Activated CD4-positive, alpha-beta T cell treated with anti-CD3 and anti-CD28 coated beads, Interleukin-2, amount 50 U/mL, for 24 hours (primary cell): ENCODE measurements at regions not wholly inside any gene's neighbourhood (a gene's known extent, or its start where the extent isn't known, plus 50 kb on each side); places are given as distances from the start of the nearest gene placed in this dataset.

Experiments
- DNase-seq, 2 donors: peaks; one replicate each; pipeline ENCODE4 v3.0.0-alpha.2; 2020; ENCODE audit warnings: low read depth in 1 of 2, low spot score in 1 of 2

- no peak for DNase-seq
Measured at GRCh38 chr2:137729305-137729704, 235.0 kb upstream of the HNMT start.

- no peak for DNase-seq
Measured at GRCh38 chr2:137737559-137737958, 226.7 kb upstream of the HNMT start.

- DNase-seq = no peak
Measured at GRCh38 chr2:137741784-137742362, 222.4 kb upstream of the HNMT start.

GRCh38 chr2:137747509-137747908 lies 216.8 kb upstream of the HNMT start:
- no peak for DNase-seq

- DNase-seq = no peak
Measured at GRCh38 chr2:137748533-137748932, 215.7 kb upstream of the HNMT start.

- no peak for DNase-seq
Measured at GRCh38 chr2:137764646-137765045, 199.6 kb upstream of the HNMT start.

GRCh38 chr2:137769406-137769805 lies 194.9 kb upstream of the HNMT start:
- no peak for DNase-seq

- DNase-seq = no peak
Measured at GRCh38 chr2:137770166-137770565, 194.1 kb upstream of the HNMT start.

- DNase-seq = no peak
Measured at GRCh38 chr2:137771064-137771463, 193.2 kb upstream of the HNMT start.

GRCh38 chr2:137772451-137772850 lies 191.8 kb upstream of the HNMT start:
- no peak for DNase-seq

- DNase-seq = no peak
Measured at GRCh38 chr2:137775529-137775928, 188.7 kb upstream of the HNMT start.

GRCh38 chr2:137776697-137777096 lies 187.6 kb upstream of the HNMT start:
- DNase-seq = no peak

GRCh38 chr2:137797641-137798040 lies 166.6 kb upstream of the HNMT start:
- no peak for DNase-seq

GRCh38 chr2:137799600-137799999 lies 164.7 kb upstream of the HNMT start:
- DNase-seq = no peak

GRCh38 chr2:137800386-137800785 lies 163.9 kb upstream of the HNMT start:
- no peak for DNase-seq

GRCh38 chr2:137801228-137801627 lies 163.0 kb upstream of the HNMT start:
- DNase-seq = no peak

GRCh38 chr2:137802038-137802437 lies 162.2 kb upstream of the HNMT start:
- DNase-seq = no peak

GRCh38 chr2:137806068-137806805 lies 158.0 kb upstream of the HNMT start:
- DNase-seq = no peak

GRCh38 chr2:137809252-137809651 lies 155.0 kb upstream of the HNMT start:
- DNase-seq = no peak

GRCh38 chr2:137809837-137810236 lies 154.4 kb upstream of the HNMT start:
- no peak for DNase-seq

GRCh38 chr2:137812517-137812916 lies 151.8 kb upstream of the HNMT start:
- DNase-seq = no peak

- DNase-seq = no peak
Measured at GRCh38 chr2:137813176-137813575, 151.1 kb upstream of the HNMT start.

- DNase-seq = no peak
Measured at GRCh38 chr2:137817058-137817457, 147.2 kb upstream of the HNMT start.
